ENCODE measurements at regions not wholly inside any gene's neighbourhood (a gene's known extent, or its start where the extent isn't known, plus 50 kb on each side); places are given as distances from the start of the nearest gene placed in this dataset.

- DNase-seq, result no peak
Observed at GRCh38 chr22:49266561-49267519, 560.8 kb downstream of the BRD1 start.

GRCh38 chr22:49264696-49265095 is 563.0 kb downstream of the BRD1 start:
- no peak for DNase-seq

GRCh38 chr22:49263101-49263500 is 564.6 kb downstream of the BRD1 start:
- no peak for DNase-seq

GRCh38 chr22:49262167-49262566 is 565.5 kb downstream of the BRD1 start:
- no peak for DNase-seq

- DNase-seq, result no peak
Observed at GRCh38 chr22:49261616-49262015, 566.1 kb downstream of the BRD1 start.

GRCh38 chr22:49260681-49261580 is 566.7 kb downstream of the BRD1 start:
- no peak for DNase-seq

- DNase-seq, result no peak
Observed at GRCh38 chr22:49259839-49260615, 567.6 kb downstream of the BRD1 start.

- no peak for DNase-seq
Observed at GRCh38 chr22:49258107-49259010, 569.3 kb downstream of the BRD1 start.

- DNase-seq, result no peak
Observed at GRCh38 chr22:49257551-49257961, 570.1 kb downstream of the BRD1 start.

- DNase-seq, result no peak
Observed at GRCh38 chr22:49255741-49256318, 571.8 kb downstream of the BRD1 start.

GRCh38 chr22:49255154-49255553 is 572.5 kb downstream of the BRD1 start:
- no peak for DNase-seq

- no peak for DNase-seq
Observed at GRCh38 chr22:49253656-49254055, 574.0 kb downstream of the BRD1 start.

GRCh38 chr22:49251371-49251770 is 576.3 kb downstream of the BRD1 start:
- no peak for DNase-seq

- no peak for DNase-seq
Observed at GRCh38 chr22:49247194-49247924, 580.3 kb downstream of the BRD1 start.

- DNase-seq, result no peak
Observed at GRCh38 chr22:49244466-49245420, 582.9 kb downstream of the BRD1 start.

- no peak for DNase-seq
Observed at GRCh38 chr22:49243965-49244364, 583.7 kb downstream of the BRD1 start.

- DNase-seq, result no peak
Observed at GRCh38 chr22:49243335-49243734, 584.3 kb downstream of the BRD1 start.

- no peak for DNase-seq
Observed at GRCh38 chr22:49242480-49242879, 585.2 kb downstream of the BRD1 start.

GRCh38 chr22:49241174-49241851 is 586.4 kb downstream of the BRD1 start:
- no peak for DNase-seq
